ENCODE measurements at regions not wholly inside any gene's neighbourhood (a gene's known extent, or its start where the extent isn't known, plus 50 kb on each side); places are given as distances from the start of the nearest gene placed in this dataset.

DNA sequence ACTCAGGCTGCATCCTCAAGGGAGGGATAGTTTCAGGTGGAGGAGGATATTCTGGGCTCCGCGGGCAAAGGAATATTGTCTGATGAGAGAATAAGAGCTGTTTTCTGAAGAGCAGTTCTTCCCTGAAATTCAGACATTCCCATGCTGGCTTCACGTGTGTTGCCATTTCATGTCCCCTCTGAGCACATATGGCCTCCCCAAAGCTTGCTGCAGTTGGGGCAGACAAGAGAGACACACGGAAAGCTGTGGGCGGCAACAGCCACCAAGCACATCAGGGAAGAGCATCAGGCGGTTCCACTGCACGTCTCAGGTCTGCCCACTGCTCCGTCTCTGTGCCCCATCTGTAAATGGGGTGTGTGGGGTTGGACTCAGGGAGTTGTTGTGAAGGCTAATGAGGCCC lies 247.5 kb upstream of the TSHZ3 start:
- intact Hi-C loops (cut with micrococcal nuclease; ENCODE audit: unreplicated experiment), result no loop called here
- peaks cover 67% of the 10 kb centered on the region for H3K9me3 ChIP-seq (ENCODE audit: low read length)
- DNase-seq (ENCODE audit: low spot score) (no peak), ATAC-seq (no peak), FAIRE-seq (no peak)
- H3K4me1 ChIP-seq (ENCODE audit: insufficient read depth, low read length), result no peaks in the 10 kb centered on the region
- H4K20me1 ChIP-seq (ENCODE audit: insufficient read depth, low read length), result no peaks in the 10 kb centered on the region
- no peaks in the 10 kb centered on the region for H3K27me3 ChIP-seq (ENCODE audit: control insufficient read depth in 1 of 2, insufficient read depth in 2 of 2, low read length in 2 of 2)
- no peak overlapping the region for H3K9ac ChIP-seq (ENCODE audit: insufficient read depth, low read depth, low read length)
- no peaks in the 10 kb centered on the region for H3K79me2 ChIP-seq (ENCODE audit: insufficient read depth, low read length)
- no peak overlapping the region for H2AFZ ChIP-seq (ENCODE audit: low read length)
- in situ Hi-C loops (cut with HindIII; ENCODE audit: extremely low pct_ligation_motif_present, low pct_unique_long_range_greater_than_20kb), result no loop called here
- 66% methylated on average over 5 of the region's 8 CpGs for WGBS (ENCODE audit: low lambda C conversion rate)
- no peak overlapping the region for H3K27ac ChIP-seq (ENCODE audit: extremely low read length, insufficient read depth, low read length)
- TF ChIP-seq ZNF772 (CRISPR knock-in tag; IDR thresholded peaks at IDR 0.05) (no peak), JUND (CRISPR knock-in tag; IDR thresholded peaks at IDR 0.05) (no peak), MED1 (CRISPR knock-in tag; IDR thresholded peaks at IDR 0.05) (no peak)
- H3K4me2 ChIP-seq (ENCODE audit: low read depth, low read length), result no peak overlapping the region
- POLR2A ChIA-PET, result no interaction called here
- H3K36me3 ChIP-seq (replicated peaks in 1 of 2; ENCODE audit: control insufficient read depth in 1 of 2, insufficient read depth in 2 of 2, low read length in 2 of 2), result no peaks in the 10 kb centered on the region
- no TSS peak for BruUV-seq (replicated peaks)
- CTCF ChIA-PET (ENCODE audit: low intra/inter-chr PET ratio, low total read pairs), result no interaction called here
- H3K4me3 ChIP-seq (replicated peaks in 1 of 3; ENCODE audit: insufficient read depth in 1 of 3, low read depth in 2 of 3, low read length in 3 of 3), result no peak overlapping the region

DNA sequence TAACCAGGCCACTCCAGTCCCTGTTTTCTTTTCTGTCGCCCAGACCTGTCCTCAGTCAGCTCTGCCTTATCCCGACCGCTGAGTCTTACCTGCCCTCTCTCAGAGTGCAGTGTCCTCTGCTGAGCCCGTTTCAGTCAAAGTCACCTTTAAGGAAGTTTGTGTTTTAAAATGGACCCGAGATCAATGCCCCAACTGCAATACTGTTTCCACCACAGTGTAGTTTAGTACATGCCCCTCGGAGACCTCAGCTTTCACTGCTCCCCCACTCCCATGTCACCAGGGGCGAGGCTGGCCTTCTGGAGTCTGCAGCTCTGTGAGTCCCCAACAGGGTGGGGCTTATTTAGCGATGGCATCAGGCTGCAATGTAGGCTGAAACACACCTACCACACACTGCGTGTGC lies 248.4 kb upstream of the TSHZ3 start:
- peaks cover 67% of the 10 kb centered on the region for H3K9me3 ChIP-seq (ENCODE audit: low read length)
- TF ChIP-seq ZMYM2 (CRISPR knock-in tag; IDR thresholded peaks at IDR 0.05), result no peak
- TF ChIP-seq, protein P1, sequence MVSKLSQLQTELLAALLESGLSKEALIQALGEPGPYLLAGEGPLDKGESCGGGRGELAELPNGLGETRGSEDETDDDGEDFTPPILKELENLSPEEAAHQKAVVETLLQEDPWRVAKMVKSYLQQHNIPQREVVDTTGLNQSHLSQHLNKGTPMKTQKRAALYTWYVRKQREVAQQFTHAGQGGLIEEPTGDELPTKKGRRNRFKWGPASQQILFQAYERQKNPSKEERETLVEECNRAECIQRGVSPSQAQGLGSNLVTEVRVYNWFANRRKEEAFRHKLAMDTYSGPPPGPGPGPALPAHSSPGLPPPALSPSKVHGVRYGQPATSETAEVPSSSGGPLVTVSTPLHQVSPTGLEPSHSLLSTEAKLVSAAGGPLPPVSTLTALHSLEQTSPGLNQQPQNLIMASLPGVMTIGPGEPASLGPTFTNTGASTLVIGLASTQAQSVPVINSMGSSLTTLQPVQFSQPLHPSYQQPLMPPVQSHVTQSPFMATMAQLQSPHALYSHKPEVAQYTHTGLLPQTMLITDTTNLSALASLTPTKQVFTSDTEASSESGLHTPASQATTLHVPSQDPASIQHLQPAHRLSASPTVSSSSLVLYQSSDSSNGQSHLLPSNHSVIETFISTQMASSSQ (IDR thresholded peaks at IDR 0.05; ENCODE audit: low read depth), result no peak
- TF ChIP-seq, protein P1 (CRISPR knock-in tag; IDR thresholded peaks at IDR 0.05; ENCODE audit: borderline replicate concordance), result no peak
- no peaks in the 10 kb centered on the region for H3K4me1 ChIP-seq (ENCODE audit: insufficient read depth, low read length)
- no peak overlapping the region for H3K27ac ChIP-seq (ENCODE audit: extremely low read length, insufficient read depth, low read length)
- intact Hi-C loops (cut with micrococcal nuclease; ENCODE audit: unreplicated experiment) (no loop called here), in situ Hi-C loops (cut with HindIII; ENCODE audit: extremely low pct_ligation_motif_present, low pct_unique_long_range_greater_than_20kb) (no loop called here)
- no TSS peak for BruUV-seq (replicated peaks)
- H3K9ac ChIP-seq (ENCODE audit: insufficient read depth, low read depth, low read length), result no peak overlapping the region
- H2AFZ ChIP-seq (ENCODE audit: low read length), result no peak overlapping the region
- no peaks in the 10 kb centered on the region for H4K20me1 ChIP-seq (ENCODE audit: insufficient read depth, low read length)
- ChIA-PET POLR2A (no interaction called here), CTCF (ENCODE audit: low intra/inter-chr PET ratio, low total read pairs) (no interaction called here)
- no peak overlapping the region for H3K4me3 ChIP-seq (replicated peaks in 1 of 3; ENCODE audit: insufficient read depth in 1 of 3, low read depth in 2 of 3, low read length in 3 of 3)
- no peak for FAIRE-seq
- H3K4me2 ChIP-seq (ENCODE audit: low read depth, low read length), result no peak overlapping the region
- ATAC-seq, result no peak
- no peaks in the 10 kb centered on the region for H3K27me3 ChIP-seq (ENCODE audit: control insufficient read depth in 1 of 2, insufficient read depth in 2 of 2, low read length in 2 of 2)
- H3K36me3 ChIP-seq (replicated peaks in 1 of 2; ENCODE audit: control insufficient read depth in 1 of 2, insufficient read depth in 2 of 2, low read length in 2 of 2), result no peaks in the 10 kb centered on the region
- no peaks in the 10 kb centered on the region for H3K79me2 ChIP-seq (ENCODE audit: insufficient read depth, low read length)
- WGBS (ENCODE audit: low lambda C conversion rate), result 38% methylated on average over 7 of the region's 9 CpGs
- no peak for DNase-seq (ENCODE audit: low spot score)

All from HepG2 (cell line).